HepG2 (cell line): ENCODE measurements at regions not wholly inside any gene's neighbourhood (a gene's known extent, or its start where the extent isn't known, plus 50 kb on each side); places are given as distances from the start of the nearest gene placed in this dataset.

Source experiments
- DNMT3B ChIP-seq: conservative IDR thresholded peaks from 2 replicates; pipeline ENCODE4 v1.6.1; 2016; ENCODE audit warnings: missing biosample characterization, control low read depth
- GTF3A ChIP-seq: sonication (generic); formaldehyde crosslinking; conservative IDR thresholded peaks from 2 replicates; pipeline ENCODE4 v1.4.0; 2020; ENCODE audit warnings: mild to moderate bottlenecking, missing genetic modification reagents
- LCORL ChIP-seq, 2 experiments: fragments of 450-650 bp in 1 of 2; sonication (generic) in 1 of 2; formaldehyde crosslinking in 1 of 2; IDR thresholded peaks; 2 replicates each; pipeline versions ENCODE4 v1.5.0 to v1.6.1; 2017 to 2020; ENCODE audit warnings: antibody characterized with exemption in 1 of 2, missing genetic modification reagents in 1 of 2
- MLLT10 ChIP-seq: sonication (generic); formaldehyde crosslinking; IDR thresholded peaks from 2 replicates; pipeline ENCODE4 v1.4.0; 2020; ENCODE audit warnings: missing genetic modification reagents
- NFE2L2 ChIP-seq: fragments of 150-350 bp; IDR thresholded peaks from 2 replicates; pipeline ENCODE4 v1.6.1; 2014; ENCODE audit warnings: low read length
- RBFOX2 ChIP-seq: fragments of 200-400 bp; formaldehyde crosslinking; IDR thresholded peaks from 2 replicates; pipeline ENCODE4 v1.6.1; 2017; ENCODE audit warnings: low read depth, mild to moderate bottlenecking, low read length
- RBM39 ChIP-seq: fragments of 200-400 bp; formaldehyde crosslinking; IDR thresholded peaks from one replicate; pipeline ENCODE4 v1.6.1; 2018; ENCODE audit warnings: antibody characterized with exemption, mild to moderate bottlenecking, low read depth, low read length; ENCODE audit not compliant: poor library complexity, severe bottlenecking
- YEATS4 ChIP-seq: sonication (generic); formaldehyde crosslinking; IDR thresholded peaks from 2 replicates; pipeline ENCODE4 v1.4.0; 2020; ENCODE audit warnings: missing genetic modification reagents, borderline replicate concordance
- ZBTB20 ChIP-seq: sonication (generic); formaldehyde crosslinking; IDR thresholded peaks from 2 replicates; pipeline ENCODE4 v1.8.1; 2023; ENCODE audit warnings: missing genetic modification reagents, low read depth, mild to moderate bottlenecking, borderline replicate concordance
- ZBTB21 ChIP-seq: sonication (generic); formaldehyde crosslinking; IDR thresholded peaks from 2 replicates; pipeline ENCODE4 v1.4.0; 2020; ENCODE audit warnings: missing genetic modification reagents
- ZNF274 ChIP-seq: sonication (generic); formaldehyde crosslinking; IDR thresholded peaks from 2 replicates; pipeline ENCODE4 v1.5.1; 2020; ENCODE audit warnings: mild to moderate bottlenecking, missing genetic modification reagents
- ZNF326 ChIP-seq: sonication (generic); formaldehyde crosslinking; IDR thresholded peaks from 2 replicates; pipeline ENCODE4 v1.4.0; 2020; ENCODE audit warnings: missing genetic modification reagents, borderline replicate concordance
- ZNF34 ChIP-seq: sonication (generic); formaldehyde crosslinking; IDR thresholded peaks from 2 replicates; pipeline ENCODE4 v1.4.0; 2020; ENCODE audit warnings: mild to moderate bottlenecking, missing genetic modification reagents, borderline replicate concordance
- ZNF644 ChIP-seq: IDR thresholded peaks from 2 replicates; pipeline ENCODE4 v1.6.1; 2016; ENCODE audit warnings: low read depth
- TF ChIP-seq, protein P1 (sequence below), 2 experiments: sonication (generic) in 1 of 2; formaldehyde crosslinking in 1 of 2; IDR thresholded peaks; 2 replicates each; pipeline versions ENCODE4 v1.4.0 to v1.6.1; 2016 to 2020; ENCODE audit warnings: borderline replicate concordance in 1 of 2, low read depth in 1 of 2, mild to moderate bottlenecking in 1 of 2, missing genetic modification reagents in 1 of 2
- TF ChIP-seq, protein P2 (sequence below): sonication (generic); formaldehyde crosslinking; IDR thresholded peaks from 2 replicates; pipeline ENCODE4 v1.8.0; 2022; ENCODE audit warnings: missing genetic modification reagents, mild to moderate bottlenecking, inconsistent platforms, borderline replicate concordance
- TF ChIP-seq, protein P3 (sequence below): IDR thresholded peaks from 2 replicates; pipeline ENCODE4 v1.6.1; 2016; ENCODE audit warnings: missing biosample characterization, missing genetic modification reagents, low read depth
- TF ChIP-seq, protein P4 (sequence below): IDR thresholded peaks from 2 replicates; pipeline ENCODE4 v1.6.1; 2012; ENCODE audit warnings: low read length, improper control_type of control experiment

DNA sequence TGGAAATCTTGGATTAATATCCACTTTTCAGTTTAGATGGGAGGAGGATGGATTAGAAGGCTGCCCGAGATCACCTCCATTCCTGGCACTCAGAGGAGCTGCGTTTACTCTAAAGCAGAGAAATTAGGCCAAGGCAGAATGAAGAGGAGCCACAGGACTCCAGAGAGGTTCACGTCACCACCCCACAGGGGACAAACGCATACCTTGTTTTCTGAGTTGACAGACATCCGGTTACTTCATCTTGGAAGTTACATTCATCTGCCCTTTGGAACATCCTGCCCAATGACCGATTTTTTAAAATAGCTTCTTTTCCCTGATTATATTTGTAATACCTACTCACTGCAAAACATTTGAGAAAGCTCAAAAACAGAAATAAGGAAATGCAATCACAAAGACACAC, 220.0 kb downstream of the SOX9 start (continued):
- TF ChIP-seq ZBTB21 (CRISPR knock-in tag): peak; percentile 83
- no peak for TF ChIP-seq ZNF644 (CRISPR knock-in tag)
- TF ChIP-seq LCORL (IDR thresholded peaks at IDR 0.05): no peak
- TF ChIP-seq LCORL (CRISPR knock-in tag; IDR thresholded peaks at IDR 0.05): peak; percentile 29; the same call in 1 of the 2 replicates
- TF ChIP-seq RBFOX2: no peak
- TF ChIP-seq, protein P1, sequence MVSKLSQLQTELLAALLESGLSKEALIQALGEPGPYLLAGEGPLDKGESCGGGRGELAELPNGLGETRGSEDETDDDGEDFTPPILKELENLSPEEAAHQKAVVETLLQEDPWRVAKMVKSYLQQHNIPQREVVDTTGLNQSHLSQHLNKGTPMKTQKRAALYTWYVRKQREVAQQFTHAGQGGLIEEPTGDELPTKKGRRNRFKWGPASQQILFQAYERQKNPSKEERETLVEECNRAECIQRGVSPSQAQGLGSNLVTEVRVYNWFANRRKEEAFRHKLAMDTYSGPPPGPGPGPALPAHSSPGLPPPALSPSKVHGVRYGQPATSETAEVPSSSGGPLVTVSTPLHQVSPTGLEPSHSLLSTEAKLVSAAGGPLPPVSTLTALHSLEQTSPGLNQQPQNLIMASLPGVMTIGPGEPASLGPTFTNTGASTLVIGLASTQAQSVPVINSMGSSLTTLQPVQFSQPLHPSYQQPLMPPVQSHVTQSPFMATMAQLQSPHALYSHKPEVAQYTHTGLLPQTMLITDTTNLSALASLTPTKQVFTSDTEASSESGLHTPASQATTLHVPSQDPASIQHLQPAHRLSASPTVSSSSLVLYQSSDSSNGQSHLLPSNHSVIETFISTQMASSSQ (IDR thresholded peaks at IDR 0.05; ENCODE audit: low read depth): no peak
- TF ChIP-seq, protein P1 (CRISPR knock-in tag; IDR thresholded peaks at IDR 0.05; ENCODE audit: borderline replicate concordance): no peak
- no peak for TF ChIP-seq ZNF274 (CRISPR knock-in tag)
- TF ChIP-seq DNMT3B (CRISPR knock-in tag): no peak
- TF ChIP-seq MLLT10 (CRISPR knock-in tag): no peak
- TF ChIP-seq ZBTB20 (CRISPR knock-in tag): 0 out of 2 replicates have a peak, but pooled peaks have one; percentile 23
- TF ChIP-seq ZNF326 (CRISPR knock-in tag): no peak
- TF ChIP-seq ZNF34: no peak
- TF ChIP-seq, protein P2, sequence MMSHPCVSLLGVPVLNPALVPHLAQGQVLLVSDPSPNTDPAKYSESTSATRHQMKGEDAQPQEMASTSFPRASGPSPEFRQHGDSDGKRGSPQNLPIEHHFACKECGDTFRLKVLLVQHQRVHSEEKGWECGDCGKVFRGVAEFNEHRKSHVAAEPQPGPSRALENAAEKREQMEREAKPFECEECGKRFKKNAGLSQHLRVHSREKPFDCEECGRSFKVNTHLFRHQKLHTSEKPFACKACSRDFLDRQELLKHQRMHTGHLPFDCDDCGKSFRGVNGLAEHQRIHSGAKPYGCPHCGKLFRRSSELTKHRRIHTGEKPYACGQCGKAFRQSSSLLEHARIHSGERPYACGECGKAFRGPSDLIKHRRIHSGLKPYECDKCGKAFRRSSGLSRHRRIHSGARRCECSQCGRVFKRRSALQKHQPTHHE (CRISPR knock-in tag): no peak
- TF ChIP-seq RBM39: no peak
- no peak for TF ChIP-seq NFE2L2
- TF ChIP-seq, protein P3, sequence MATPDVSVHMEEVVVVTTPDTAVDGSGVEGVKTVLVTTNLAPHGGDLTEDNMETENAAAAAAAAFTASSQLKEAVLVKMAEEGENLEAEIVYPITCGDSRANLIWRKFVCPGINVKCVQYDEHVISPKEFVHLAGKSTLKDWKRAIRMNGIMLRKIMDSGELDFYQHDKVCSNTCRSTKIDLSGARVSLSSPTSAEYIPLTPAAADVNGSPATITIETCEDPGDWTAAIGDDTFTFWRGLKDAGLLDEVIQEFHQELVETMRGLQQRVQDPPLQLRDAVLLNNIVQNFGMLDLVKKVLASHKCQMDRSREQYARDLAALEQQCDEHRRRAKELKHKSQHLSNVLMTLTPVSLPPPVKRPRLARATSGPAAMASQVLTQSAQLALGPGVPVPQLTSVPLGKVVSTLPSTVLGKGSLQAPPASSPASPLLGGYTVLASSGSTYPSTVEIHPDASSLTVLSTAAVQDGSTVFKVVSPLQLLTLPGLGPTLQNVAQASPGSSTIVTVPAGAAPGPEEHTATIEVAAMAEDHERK (CRISPR knock-in tag): no peak
- TF ChIP-seq GTF3A (CRISPR knock-in tag): no peak
- TF ChIP-seq YEATS4 (CRISPR knock-in tag): no peak
- TF ChIP-seq, protein P4, sequence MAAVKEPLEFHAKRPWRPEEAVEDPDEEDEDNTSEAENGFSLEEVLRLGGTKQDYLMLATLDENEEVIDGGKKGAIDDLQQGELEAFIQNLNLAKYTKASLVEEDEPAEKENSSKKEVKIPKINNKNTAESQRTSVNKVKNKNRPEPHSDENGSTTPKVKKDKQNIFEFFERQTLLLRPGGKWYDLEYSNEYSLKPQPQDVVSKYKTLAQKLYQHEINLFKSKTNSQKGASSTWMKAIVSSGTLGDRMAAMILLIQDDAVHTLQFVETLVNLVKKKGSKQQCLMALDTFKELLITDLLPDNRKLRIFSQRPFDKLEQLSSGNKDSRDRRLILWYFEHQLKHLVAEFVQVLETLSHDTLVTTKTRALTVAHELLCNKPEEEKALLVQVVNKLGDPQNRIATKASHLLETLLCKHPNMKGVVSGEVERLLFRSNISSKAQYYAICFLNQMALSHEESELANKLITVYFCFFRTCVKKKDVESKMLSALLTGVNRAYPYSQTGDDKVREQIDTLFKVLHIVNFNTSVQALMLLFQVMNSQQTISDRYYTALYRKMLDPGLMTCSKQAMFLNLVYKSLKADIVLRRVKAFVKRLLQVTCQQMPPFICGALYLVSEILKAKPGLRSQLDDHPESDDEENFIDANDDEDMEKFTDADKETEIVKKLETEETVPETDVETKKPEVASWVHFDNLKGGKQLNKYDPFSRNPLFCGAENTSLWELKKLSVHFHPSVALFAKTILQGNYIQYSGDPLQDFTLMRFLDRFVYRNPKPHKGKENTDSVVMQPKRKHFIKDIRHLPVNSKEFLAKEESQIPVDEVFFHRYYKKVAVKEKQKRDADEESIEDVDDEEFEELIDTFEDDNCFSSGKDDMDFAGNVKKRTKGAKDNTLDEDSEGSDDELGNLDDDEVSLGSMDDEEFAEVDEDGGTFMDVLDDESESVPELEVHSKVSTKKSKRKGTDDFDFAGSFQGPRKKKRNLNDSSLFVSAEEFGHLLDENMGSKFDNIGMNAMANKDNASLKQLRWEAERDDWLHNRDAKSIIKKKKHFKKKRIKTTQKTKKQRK: no peak
